ENCODE measurements at regions not wholly inside any gene's neighbourhood (a gene's known extent, or its start where the extent isn't known, plus 50 kb on each side); places are given as distances from the start of the nearest gene placed in this dataset.

GRCh38 chr13:108137176-108137575 is 78.2 kb downstream of the LIG4 start:
- H3K36me3 Mint-ChIP-seq = no peaks in the 10 kb centered on the region
- H3K27me3 Mint-ChIP-seq (ENCODE audit: low read depth) = peaks cover 17% of the 10 kb centered on the region
- H3K4me1 Mint-ChIP-seq = no peaks in the 10 kb centered on the region
- TF ChIP-seq, protein P1, sequence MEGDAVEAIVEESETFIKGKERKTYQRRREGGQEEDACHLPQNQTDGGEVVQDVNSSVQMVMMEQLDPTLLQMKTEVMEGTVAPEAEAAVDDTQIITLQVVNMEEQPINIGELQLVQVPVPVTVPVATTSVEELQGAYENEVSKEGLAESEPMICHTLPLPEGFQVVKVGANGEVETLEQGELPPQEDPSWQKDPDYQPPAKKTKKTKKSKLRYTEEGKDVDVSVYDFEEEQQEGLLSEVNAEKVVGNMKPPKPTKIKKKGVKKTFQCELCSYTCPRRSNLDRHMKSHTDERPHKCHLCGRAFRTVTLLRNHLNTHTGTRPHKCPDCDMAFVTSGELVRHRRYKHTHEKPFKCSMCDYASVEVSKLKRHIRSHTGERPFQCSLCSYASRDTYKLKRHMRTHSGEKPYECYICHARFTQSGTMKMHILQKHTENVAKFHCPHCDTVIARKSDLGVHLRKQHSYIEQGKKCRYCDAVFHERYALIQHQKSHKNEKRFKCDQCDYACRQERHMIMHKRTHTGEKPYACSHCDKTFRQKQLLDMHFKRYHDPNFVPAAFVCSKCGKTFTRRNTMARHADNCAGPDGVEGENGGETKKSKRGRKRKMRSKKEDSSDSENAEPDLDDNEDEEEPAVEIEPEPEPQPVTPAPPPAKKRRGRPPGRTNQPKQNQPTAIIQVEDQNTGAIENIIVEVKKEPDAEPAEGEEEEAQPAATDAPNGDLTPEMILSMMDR (IDR thresholded peaks at IDR 0.05; ENCODE audit: unreplicated experiment) = no peak
- H3K27ac Mint-ChIP-seq = no peak overlapping the region
- DNase-seq (ENCODE audit: low spot score in 2 of 2, unreplicated experiment in 2 of 2) = no peak
- H3K4me3 Mint-ChIP-seq = no peak overlapping the region
- no peaks in the 10 kb centered on the region for H3K9me3 Mint-ChIP-seq

- no peaks in the 10 kb centered on the region for H3K36me3 Mint-ChIP-seq
- no peak for DNase-seq (ENCODE audit: low spot score in 2 of 2, unreplicated experiment in 2 of 2)
- peaks cover 3% of the 10 kb centered on the region for H3K27me3 Mint-ChIP-seq (ENCODE audit: low read depth)
- H3K27ac Mint-ChIP-seq = no peak overlapping the region
- no peak overlapping the region for H3K4me3 Mint-ChIP-seq
- no peaks in the 10 kb centered on the region for H3K4me1 Mint-ChIP-seq
- TF ChIP-seq, protein P1 (IDR thresholded peaks at IDR 0.05; ENCODE audit: unreplicated experiment) = no peak
- H3K9me3 Mint-ChIP-seq = no peaks in the 10 kb centered on the region
These were observed 87.9 kb downstream of the LIG4 start for GRCh38 chr13:108127406-108127805.

DNA sequence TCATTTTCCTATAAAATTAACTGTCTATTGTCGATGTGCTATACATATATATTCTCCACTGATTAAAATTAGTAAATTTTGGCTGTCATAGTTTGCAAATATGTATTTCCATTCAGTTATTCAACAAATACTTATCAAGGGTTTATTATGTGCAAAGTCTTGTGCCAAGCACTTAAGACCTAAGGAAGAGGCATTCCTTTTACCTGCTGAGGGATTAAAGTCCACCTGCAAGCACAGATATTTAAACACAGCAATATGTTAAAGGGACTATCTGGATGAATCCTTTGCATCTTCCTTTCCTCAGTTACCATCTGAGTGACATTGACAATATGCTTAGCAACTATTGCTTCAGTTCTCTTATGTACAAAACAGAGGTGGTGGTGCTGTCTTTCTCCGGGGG is 89.3 kb downstream of the LIG4 start:
- DNase-seq (ENCODE audit: low spot score in 2 of 2, unreplicated experiment in 2 of 2) = no peak
- Mint-ChIP-seq H3K27me3 (ENCODE audit: low read depth) (peaks cover 3% of the 10 kb centered on the region), H3K27ac (no peak overlapping the region), H3K36me3 (no peaks in the 10 kb centered on the region), H3K4me3 (no peak overlapping the region), H3K9me3 (no peaks in the 10 kb centered on the region), H3K4me1 (no peaks in the 10 kb centered on the region)
- TF ChIP-seq, protein P1 (IDR thresholded peaks at IDR 0.05; ENCODE audit: unreplicated experiment) = no peak

GRCh38 chr13:108121406-108121805 is 93.9 kb downstream of the LIG4 start:
- no peaks in the 10 kb centered on the region for H3K9me3 Mint-ChIP-seq
- TF ChIP-seq, protein P1 (IDR thresholded peaks at IDR 0.05; ENCODE audit: unreplicated experiment) = no peak
- H3K27me3 Mint-ChIP-seq (ENCODE audit: low read depth) = peaks cover 7% of the 10 kb centered on the region
- DNase-seq (ENCODE audit: low spot score in 2 of 2, unreplicated experiment in 2 of 2) = no peak
- no peak overlapping the region for H3K27ac Mint-ChIP-seq
- H3K36me3 Mint-ChIP-seq = no peaks in the 10 kb centered on the region
- H3K4me3 Mint-ChIP-seq = no peak overlapping the region
- H3K4me1 Mint-ChIP-seq = no peaks in the 10 kb centered on the region

DNA sequence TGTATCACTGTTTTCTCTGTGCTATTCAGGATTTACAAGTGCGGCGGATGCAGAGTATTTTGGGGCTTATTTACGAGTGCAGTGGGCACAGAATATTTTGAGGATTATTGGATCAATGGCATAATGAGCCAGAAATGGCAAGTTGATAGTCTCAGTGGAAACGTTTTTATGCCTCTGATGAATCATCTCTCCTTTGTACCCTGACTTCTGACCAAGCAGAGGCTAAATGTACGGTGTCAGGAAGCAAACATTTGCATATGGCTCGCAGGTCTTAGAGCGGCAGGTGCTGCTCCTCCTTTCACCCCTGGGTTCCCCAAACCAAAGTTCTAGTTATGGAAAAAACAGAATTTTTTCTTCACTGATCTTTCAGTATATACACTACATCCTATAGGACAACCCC is 94.5 kb downstream of the LIG4 start:
- TF ChIP-seq, protein P1 (IDR thresholded peaks at IDR 0.05; ENCODE audit: unreplicated experiment) = no peak
- Mint-ChIP-seq H3K9me3 (no peaks in the 10 kb centered on the region), H3K4me3 (no peak overlapping the region), H3K27me3 (ENCODE audit: low read depth) (peaks cover 7% of the 10 kb centered on the region), H3K27ac (no peak overlapping the region), H3K36me3 (no peaks in the 10 kb centered on the region), H3K4me1 (no peaks in the 10 kb centered on the region)
- no peak for DNase-seq (ENCODE audit: low spot score in 2 of 2, unreplicated experiment in 2 of 2)

- TF ChIP-seq, protein P1 (IDR thresholded peaks at IDR 0.05; ENCODE audit: unreplicated experiment) = no peak
- Mint-ChIP-seq H3K27me3 (ENCODE audit: low read depth) (peaks cover 7% of the 10 kb centered on the region), H3K27ac (no peak overlapping the region), H3K9me3 (no peaks in the 10 kb centered on the region), H3K4me3 (no peak overlapping the region), H3K4me1 (no peaks in the 10 kb centered on the region), H3K36me3 (no peaks in the 10 kb centered on the region)
- no peak for DNase-seq (ENCODE audit: low spot score in 2 of 2, unreplicated experiment in 2 of 2)
These were observed 95.0 kb downstream of the LIG4 start for GRCh38 chr13:108120302-108120701.
